ENCODE measurements at regions not wholly inside any gene's neighbourhood (a gene's known extent, or its start where the extent isn't known, plus 50 kb on each side); places are given as distances from the start of the nearest gene placed in this dataset.

DNA sequence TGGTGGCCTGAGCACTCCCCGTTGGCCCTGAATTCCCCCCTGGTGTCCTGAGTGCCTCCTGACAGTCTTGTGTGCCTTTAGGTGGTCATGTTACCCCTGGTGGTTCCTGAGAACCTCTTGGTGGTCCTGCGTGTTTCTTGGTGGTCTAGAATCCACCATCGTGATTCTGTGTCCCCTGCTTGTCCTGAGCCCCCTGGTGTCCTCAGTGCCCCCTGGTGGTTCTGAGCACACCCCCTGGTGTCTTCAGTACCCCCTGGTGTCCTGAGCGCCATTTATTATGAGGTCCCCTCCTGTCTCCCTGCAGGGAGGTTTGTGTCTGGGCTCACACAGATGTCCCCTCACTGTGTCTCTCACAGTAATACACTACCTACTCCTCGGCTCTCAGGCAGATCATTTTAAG, 61.3 kb upstream of the MAL start:
- intact Hi-C loops (cut with micrococcal nuclease), result no loop called here
- 69% methylated on average over 5 of the region's 5 CpGs for WGBS (ENCODE audit: insufficient coverage)
- TF ChIP-seq, protein P1, sequence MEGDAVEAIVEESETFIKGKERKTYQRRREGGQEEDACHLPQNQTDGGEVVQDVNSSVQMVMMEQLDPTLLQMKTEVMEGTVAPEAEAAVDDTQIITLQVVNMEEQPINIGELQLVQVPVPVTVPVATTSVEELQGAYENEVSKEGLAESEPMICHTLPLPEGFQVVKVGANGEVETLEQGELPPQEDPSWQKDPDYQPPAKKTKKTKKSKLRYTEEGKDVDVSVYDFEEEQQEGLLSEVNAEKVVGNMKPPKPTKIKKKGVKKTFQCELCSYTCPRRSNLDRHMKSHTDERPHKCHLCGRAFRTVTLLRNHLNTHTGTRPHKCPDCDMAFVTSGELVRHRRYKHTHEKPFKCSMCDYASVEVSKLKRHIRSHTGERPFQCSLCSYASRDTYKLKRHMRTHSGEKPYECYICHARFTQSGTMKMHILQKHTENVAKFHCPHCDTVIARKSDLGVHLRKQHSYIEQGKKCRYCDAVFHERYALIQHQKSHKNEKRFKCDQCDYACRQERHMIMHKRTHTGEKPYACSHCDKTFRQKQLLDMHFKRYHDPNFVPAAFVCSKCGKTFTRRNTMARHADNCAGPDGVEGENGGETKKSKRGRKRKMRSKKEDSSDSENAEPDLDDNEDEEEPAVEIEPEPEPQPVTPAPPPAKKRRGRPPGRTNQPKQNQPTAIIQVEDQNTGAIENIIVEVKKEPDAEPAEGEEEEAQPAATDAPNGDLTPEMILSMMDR (IDR thresholded peaks at IDR 0.05), result no peak
- DNase-seq (no peak), ATAC-seq (no peak)
- no peak overlapping the region for H3K27ac ChIP-seq (ENCODE audit: low read length)
- no peaks in the 10 kb centered on the region for H3K36me3 ChIP-seq (ENCODE audit: control insufficient read depth, insufficient read depth, low read length)
- no peaks in the 10 kb centered on the region for H3K4me1 ChIP-seq (ENCODE audit: control insufficient read depth, insufficient read depth, low read length)
- H3K27me3 Mint-ChIP-seq (ENCODE audit: low read depth in 2 of 2), result peaks cover 10 to 24% of the 10 kb centered on the region in 2 donors
- H3K27me3 ChIP-seq (ENCODE audit: control insufficient read depth, insufficient read depth, low read length), result no peaks in the 10 kb centered on the region
- H3K9me3 Mint-ChIP-seq, result no peaks in the 10 kb centered on the region
- H3K36me3 Mint-ChIP-seq, result no peaks in the 10 kb centered on the region
- no peaks in the 10 kb centered on the region for H3K4me1 Mint-ChIP-seq
- H3K4me3 Mint-ChIP-seq, result no peak overlapping the region
- no peaks in the 10 kb centered on the region for H3K9me3 ChIP-seq (ENCODE audit: control insufficient read depth, insufficient read depth, low read length)
- H3K4me3 ChIP-seq (ENCODE audit: low read length), result no peak overlapping the region
- H3K27ac Mint-ChIP-seq, result no peak overlapping the region

DNA sequence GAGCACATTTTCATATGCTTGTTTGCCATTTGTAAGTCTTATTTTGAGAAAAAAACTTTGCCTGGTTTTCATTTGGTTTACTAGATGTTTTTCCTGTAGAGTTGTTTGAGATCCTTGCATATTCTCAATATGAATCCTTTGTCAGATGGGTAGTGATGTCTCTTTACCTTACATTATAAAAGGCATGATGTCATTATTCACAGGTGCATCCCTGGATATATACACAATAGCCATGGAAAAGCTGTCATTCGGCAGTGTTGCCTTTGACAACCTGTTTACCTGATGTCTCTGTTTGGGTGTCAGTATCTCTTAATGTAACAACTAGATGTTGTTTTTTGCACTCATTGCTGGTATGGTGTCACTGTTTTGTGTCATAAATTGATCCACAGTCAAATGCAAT, 58.8 kb upstream of the MAL start:
- H3K9me3 Mint-ChIP-seq, result no peaks in the 10 kb centered on the region
- Histone ChIP-seq H3K4me3 (ENCODE audit: low read length) (no peak overlapping the region), H3K27ac (ENCODE audit: low read length) (no peak overlapping the region), H3K9me3 (ENCODE audit: control insufficient read depth, insufficient read depth, low read length) (no peaks in the 10 kb centered on the region), H3K36me3 (ENCODE audit: control insufficient read depth, insufficient read depth, low read length) (no peaks in the 10 kb centered on the region), H3K4me1 (ENCODE audit: control insufficient read depth, insufficient read depth, low read length) (no peaks in the 10 kb centered on the region), H3K27me3 (ENCODE audit: control insufficient read depth, insufficient read depth, low read length) (peaks cover 3% of the 10 kb centered on the region)
- TF ChIP-seq, protein P1 (IDR thresholded peaks at IDR 0.05), result no peak
- no peak for DNase-seq
- WGBS (ENCODE audit: insufficient coverage), result 57% methylated on average over 1 of the region's 1 CpG
- peaks cover 10 to 25% of the 10 kb centered on the region in 2 donors for H3K27me3 Mint-ChIP-seq (ENCODE audit: low read depth in 2 of 2)
- no peaks in the 10 kb centered on the region for H3K4me1 Mint-ChIP-seq
- H3K36me3 Mint-ChIP-seq, result no peaks in the 10 kb centered on the region
- H3K4me3 Mint-ChIP-seq, result no peak overlapping the region
- intact Hi-C loops (cut with micrococcal nuclease), result no loop called here
- no peak for ATAC-seq
- H3K27ac Mint-ChIP-seq, result no peak overlapping the region

DNA sequence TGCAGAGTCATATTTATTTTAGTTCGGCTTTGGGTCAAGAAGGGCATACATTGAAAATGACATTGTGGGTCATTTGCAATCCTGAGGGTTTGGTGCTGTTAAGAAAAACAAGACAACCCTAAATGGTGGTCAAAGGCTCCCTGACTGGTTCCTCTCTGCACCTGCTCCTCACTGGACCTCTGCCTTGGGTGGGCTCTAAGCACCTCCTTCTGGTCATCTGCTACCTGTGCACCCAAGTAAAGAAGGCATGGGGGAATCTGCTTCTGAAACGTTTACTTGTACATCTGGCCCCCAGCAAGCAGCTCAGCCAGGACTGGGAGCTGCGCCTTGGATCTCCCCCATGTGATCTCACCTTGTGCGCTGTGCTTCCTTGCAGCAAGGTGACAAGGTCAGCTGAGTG, 55.2 kb upstream of the MAL start:
- 76% methylated on average over 4 of the region's 4 CpGs for WGBS (ENCODE audit: insufficient coverage)
- H3K9me3 ChIP-seq (ENCODE audit: control insufficient read depth, insufficient read depth, low read length), result no peaks in the 10 kb centered on the region
- Mint-ChIP-seq H3K27me3 (ENCODE audit: low read depth in 2 of 2) (peaks cover 7 to 38% of the 10 kb centered on the region in 2 donors), H3K4me3 (no peak overlapping the region), H3K4me1 (no peaks in the 10 kb centered on the region), H3K36me3 (no peaks in the 10 kb centered on the region), H3K9me3 (no peaks in the 10 kb centered on the region), H3K27ac (no peak overlapping the region)
- no peaks in the 10 kb centered on the region for H3K4me1 ChIP-seq (ENCODE audit: control insufficient read depth, insufficient read depth, low read length)
- peaks cover 3% of the 10 kb centered on the region for H3K27me3 ChIP-seq (ENCODE audit: control insufficient read depth, insufficient read depth, low read length)
- H3K4me3 ChIP-seq (ENCODE audit: low read length), result no peak overlapping the region
- TF ChIP-seq, protein P1 (IDR thresholded peaks at IDR 0.05), result no peak
- ATAC-seq (no peak), DNase-seq (no peak)
- H3K36me3 ChIP-seq (ENCODE audit: control insufficient read depth, insufficient read depth, low read length), result no peaks in the 10 kb centered on the region
- intact Hi-C loops (cut with micrococcal nuclease), result no loop called here
- H3K27ac ChIP-seq (ENCODE audit: low read length), result no peak overlapping the region

Measured in natural killer cell (primary cell).